ENCODE measurements at regions not wholly inside any gene's neighbourhood (a gene's known extent, or its start where the extent isn't known, plus 50 kb on each side); places are given as distances from the start of the nearest gene placed in this dataset.

- no peak for ATAC-seq
- TF ChIP-seq ESRRG (CRISPR knock-in tag; IDR thresholded peaks at IDR 0.05) (no peak), ZFP3 (CRISPR knock-in tag; IDR thresholded peaks at IDR 0.05) (no peak), ZNF70 (CRISPR knock-in tag; IDR thresholded peaks at IDR 0.05) (no peak), CREB5 (CRISPR knock-in tag; IDR thresholded peaks at IDR 0.05; ENCODE audit: low read depth) (no peak), GLIS3 (CRISPR knock-in tag; IDR thresholded peaks at IDR 0.05) (no peak), BACH2 (CRISPR knock-in tag; IDR thresholded peaks at IDR 0.05; ENCODE audit: borderline replicate concordance) (no peak), SNAI2 (CRISPR knock-in tag; IDR thresholded peaks at IDR 0.05) (no peak)
Observed at GRCh38 chr16:7171151-7171550, 161.5 kb upstream of the RBFOX1 start.

GRCh38 chr16:7167626-7168025 is 165.0 kb upstream of the RBFOX1 start:
- ATAC-seq: no peak
- TF ChIP-seq ISL1 (CRISPR knock-in tag; IDR thresholded peaks at IDR 0.05) (no peak), POU6F1 (CRISPR knock-in tag; IDR thresholded peaks at IDR 0.05; ENCODE audit: borderline replicate concordance, low read depth) (no peak), BACH2 (CRISPR knock-in tag; IDR thresholded peaks at IDR 0.05; ENCODE audit: borderline replicate concordance) (no peak), ZNF565 (CRISPR knock-in tag; conservative IDR thresholded peaks at IDR 0.05; ENCODE audit: low read depth) (no peak), GLIS3 (CRISPR knock-in tag; IDR thresholded peaks at IDR 0.05) (no peak), ZFP3 (CRISPR knock-in tag; IDR thresholded peaks at IDR 0.05) (no peak), PATZ1 (CRISPR knock-in tag; IDR thresholded peaks at IDR 0.05; ENCODE audit: borderline replicate concordance) (no peak), PPARA (CRISPR knock-in tag; IDR thresholded peaks at IDR 0.05; ENCODE audit: borderline replicate concordance) (no peak), TOX (CRISPR knock-in tag; IDR thresholded peaks at IDR 0.05; ENCODE audit: borderline replicate concordance) (no peak), TCF4 (CRISPR knock-in tag; IDR thresholded peaks at IDR 0.05; ENCODE audit: borderline replicate concordance) (no peak), TSHZ2 (CRISPR knock-in tag; IDR thresholded peaks at IDR 0.05) (no peak), ZC3H10 (CRISPR knock-in tag; IDR thresholded peaks at IDR 0.05) (no peak), ZNF70 (CRISPR knock-in tag; IDR thresholded peaks at IDR 0.05) (no peak), SNAI2 (CRISPR knock-in tag; IDR thresholded peaks at IDR 0.05) (no peak)

- ATAC-seq: no peak
- no peak for TF ChIP-seq POU6F1 (CRISPR knock-in tag; IDR thresholded peaks at IDR 0.05; ENCODE audit: borderline replicate concordance, low read depth)
- no peak for TF ChIP-seq TSHZ2 (CRISPR knock-in tag; IDR thresholded peaks at IDR 0.05)
- no peak for TF ChIP-seq ZFP3 (CRISPR knock-in tag; IDR thresholded peaks at IDR 0.05)
- no peak for TF ChIP-seq ARNTL (CRISPR knock-in tag; IDR thresholded peaks at IDR 0.05; ENCODE audit: borderline replicate concordance, low read depth)
- TF ChIP-seq PATZ1 (CRISPR knock-in tag; IDR thresholded peaks at IDR 0.05; ENCODE audit: borderline replicate concordance): no peak
- TF ChIP-seq TOX (CRISPR knock-in tag; IDR thresholded peaks at IDR 0.05; ENCODE audit: borderline replicate concordance): no peak
- no peak for TF ChIP-seq RARB (CRISPR knock-in tag; IDR thresholded peaks at IDR 0.05)
- no peak for TF ChIP-seq CSRNP3 (CRISPR knock-in tag; IDR thresholded peaks at IDR 0.05)
- TF ChIP-seq ZC3H10 (CRISPR knock-in tag; IDR thresholded peaks at IDR 0.05): no peak
- TF ChIP-seq CSDC2 (CRISPR knock-in tag; IDR thresholded peaks at IDR 0.05): no peak
- TF ChIP-seq GLIS3 (CRISPR knock-in tag; IDR thresholded peaks at IDR 0.05): no peak
- no peak for TF ChIP-seq ZFP30 (CRISPR knock-in tag; IDR thresholded peaks at IDR 0.05)
- TF ChIP-seq ZNF70 (CRISPR knock-in tag; IDR thresholded peaks at IDR 0.05): no peak
- TF ChIP-seq TCF4 (CRISPR knock-in tag; IDR thresholded peaks at IDR 0.05; ENCODE audit: borderline replicate concordance): no peak
Observed at GRCh38 chr16:7161891-7162290, 170.8 kb upstream of the RBFOX1 start.

Data from SK-N-SH treated with all-trans-retinoic acid at 6 μM for 48 hours (cell line).